ENCODE measurements at regions not wholly inside any gene's neighbourhood (a gene's known extent, or its start where the extent isn't known, plus 50 kb on each side); places are given as distances from the start of the nearest gene placed in this dataset.

- intact Hi-C loops (cut with DNase I): no loop called here
- DNase-seq: no peak
- ATAC-seq (ENCODE audit: poor library complexity): no peak
These were observed 390.3 kb downstream of the GABRB3 start for GRCh38 chr15:26382444-26383072.

DNA sequence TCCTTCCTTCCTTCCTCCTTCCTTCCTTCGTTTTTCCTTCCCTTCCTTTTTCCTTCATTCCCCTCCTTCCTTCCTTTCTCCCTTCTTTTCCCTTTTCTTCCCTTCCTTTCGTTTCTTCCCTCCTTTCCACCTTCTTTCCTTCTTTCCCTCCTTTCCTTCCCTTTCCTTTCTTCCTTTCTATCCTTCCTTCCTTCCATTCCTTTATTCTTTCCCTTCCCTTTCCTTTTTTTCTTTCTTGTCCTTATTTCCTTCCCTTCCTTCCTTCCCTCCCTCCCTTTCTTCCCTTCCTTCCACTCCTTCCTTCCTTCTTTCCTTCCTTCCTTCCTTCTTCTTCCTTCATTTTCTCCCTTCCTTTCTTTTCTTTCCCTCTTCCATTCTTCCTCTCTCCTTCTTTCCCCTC lies 394.6 kb downstream of the GABRB3 start:
- intact Hi-C loops (cut with DNase I): no loop called here
- no peak for ATAC-seq (ENCODE audit: poor library complexity)
- DNase-seq: no peak

GRCh38 chr15:26376243-26376642 lies 396.6 kb downstream of the GABRB3 start:
- no peak for ATAC-seq (ENCODE audit: poor library complexity)
- intact Hi-C loops (cut with DNase I): no loop called here
- no peak for DNase-seq

- intact Hi-C loops (cut with DNase I): no loop called here
- DNase-seq (no peak), ATAC-seq (ENCODE audit: poor library complexity) (no peak)
These were observed 398.1 kb downstream of the GABRB3 start for GRCh38 chr15:26374806-26375205.

GRCh38 chr15:26372706-26373105 lies 400.2 kb downstream of the GABRB3 start:
- intact Hi-C loops (cut with DNase I): no loop called here
- ATAC-seq (ENCODE audit: poor library complexity): no peak
- DNase-seq: no peak

GRCh38 chr15:26365077-26365476 lies 407.8 kb downstream of the GABRB3 start:
- intact Hi-C loops (cut with DNase I): no loop called here
- ATAC-seq (ENCODE audit: poor library complexity) (no peak), DNase-seq (no peak)

DNA sequence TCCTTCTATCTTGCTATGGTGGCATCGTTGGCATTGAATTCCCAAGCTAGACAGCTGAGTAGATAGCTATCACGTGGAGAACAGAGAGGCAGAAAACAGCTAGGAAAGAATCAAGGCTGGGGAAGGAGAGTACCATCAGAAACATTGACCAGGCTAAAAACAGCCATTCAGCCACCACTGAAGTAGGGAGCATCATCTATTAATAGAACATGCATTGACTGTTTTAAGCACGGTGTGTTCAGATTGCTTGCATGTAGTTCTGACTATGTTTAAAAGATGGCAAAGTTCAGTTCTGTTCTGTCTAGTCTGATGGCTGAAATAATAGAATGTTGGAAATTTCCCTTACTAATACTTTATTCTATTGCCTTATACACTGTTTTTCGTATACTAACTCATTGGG lies 413.0 kb downstream of the GABRB3 start:
- intact Hi-C loops (cut with DNase I): no loop called here
- peak; percentile 79 for ATAC-seq (ENCODE audit: poor library complexity)
- DNase-seq: no peak

DNA sequence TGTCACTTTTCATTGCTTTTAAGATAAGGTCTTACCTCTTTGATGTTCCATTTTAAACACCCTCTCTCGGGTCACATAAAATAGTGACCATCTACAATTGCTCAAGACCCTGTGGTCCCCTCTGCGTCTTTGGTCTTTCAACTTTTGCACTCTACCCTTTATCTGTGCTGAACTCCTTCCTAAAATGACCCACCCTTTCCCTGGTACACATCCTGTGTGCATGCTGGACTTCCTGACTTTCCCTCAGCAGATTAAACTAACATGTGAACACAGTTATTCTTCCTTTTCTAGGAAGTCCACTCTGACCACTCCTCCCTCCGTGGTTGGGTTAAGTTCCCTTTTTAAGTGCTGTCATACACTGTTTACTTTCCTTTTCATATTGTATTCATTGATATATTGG lies 414.2 kb downstream of the GABRB3 start:
- intact Hi-C loops (cut with DNase I): no loop called here
- ATAC-seq (ENCODE audit: poor library complexity) (no peak), DNase-seq (no peak)

GRCh38 chr15:26357653-26358052 lies 415.2 kb downstream of the GABRB3 start:
- ATAC-seq (ENCODE audit: poor library complexity) (no peak), DNase-seq (no peak)
- intact Hi-C loops (cut with DNase I): no loop called here

DNA sequence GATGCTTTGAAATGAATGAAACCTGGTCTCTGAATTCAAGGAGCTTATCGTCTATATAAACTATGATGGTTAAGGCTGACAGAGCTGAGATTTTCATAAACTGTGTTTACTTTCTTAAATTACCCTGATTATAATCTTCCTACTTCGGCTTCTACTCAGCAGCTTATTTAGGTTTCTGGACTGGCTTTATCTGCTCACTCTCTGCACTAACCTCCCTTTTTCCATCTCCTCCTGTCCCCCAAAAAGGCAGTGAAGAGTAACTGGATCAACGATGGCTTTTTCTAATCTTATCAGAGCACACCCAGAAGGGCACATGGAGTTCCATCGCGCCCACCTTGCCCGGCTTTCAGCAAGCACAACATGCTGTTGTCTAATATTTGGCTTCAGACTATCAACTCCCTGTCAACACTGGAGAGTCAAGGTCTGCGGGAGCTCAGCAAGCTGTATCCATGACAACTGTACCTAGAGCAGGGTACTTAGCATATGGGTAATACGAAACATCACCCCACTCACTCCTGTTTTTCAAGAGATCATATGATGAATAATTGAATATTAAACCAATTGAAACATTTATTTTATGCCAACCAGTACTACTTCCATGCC lies 417.3 kb downstream of the GABRB3 start:
- peak; percentile 68 for ATAC-seq (ENCODE audit: poor library complexity)
- no peak for DNase-seq
- intact Hi-C loops (cut with DNase I): no loop called here

DNA sequence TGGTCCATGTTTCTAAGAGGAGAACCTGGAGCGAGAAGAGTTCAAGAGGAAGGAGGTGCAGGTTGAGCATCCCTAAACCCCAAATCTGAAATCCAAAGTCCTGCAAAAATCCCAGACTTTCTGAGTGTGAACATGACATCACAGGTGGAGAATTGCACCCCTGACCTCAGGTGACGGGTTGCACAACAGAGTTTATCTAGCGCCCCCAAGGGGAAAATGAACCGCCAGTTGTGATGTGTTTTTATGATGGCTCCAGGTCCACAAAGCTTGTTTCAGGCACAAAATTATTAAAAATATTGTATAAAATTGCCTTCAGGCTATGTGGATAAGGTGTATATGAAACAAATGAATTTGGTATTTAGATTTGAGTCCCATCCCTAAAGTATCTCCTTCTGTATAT lies 420.0 kb downstream of the GABRB3 start:
- intact Hi-C loops (cut with DNase I): no loop called here
- DNase-seq: no peak
- ATAC-seq (ENCODE audit: poor library complexity): no peak

GRCh38 chr15:26352406-26352805 lies 420.5 kb downstream of the GABRB3 start:
- intact Hi-C loops (cut with DNase I): no loop called here
- DNase-seq: no peak
- no peak for ATAC-seq (ENCODE audit: poor library complexity)

DNA sequence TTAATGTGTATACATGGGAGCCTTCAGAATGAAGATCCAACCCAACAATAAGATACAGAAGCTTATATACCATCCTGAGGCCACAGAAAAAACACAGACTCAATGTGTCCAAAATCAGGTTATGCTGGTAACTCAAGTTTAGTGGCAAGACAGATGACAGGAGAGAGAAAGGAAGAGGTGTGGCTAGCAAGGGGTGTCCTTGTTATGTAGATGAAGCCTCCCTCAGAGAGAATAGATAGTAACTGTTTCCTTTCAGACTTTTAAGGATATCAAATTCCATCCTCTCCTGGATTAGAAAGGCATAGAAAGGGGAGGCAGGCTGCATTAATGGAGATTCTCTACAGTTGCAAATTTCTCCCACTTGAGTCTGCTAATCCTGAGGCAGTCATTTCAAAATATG lies 447.4 kb downstream of the GABRB3 start:
- no peak for DNase-seq
- no peak for ATAC-seq (ENCODE audit: poor library complexity)
- intact Hi-C loops (cut with DNase I): no loop called here

DNA sequence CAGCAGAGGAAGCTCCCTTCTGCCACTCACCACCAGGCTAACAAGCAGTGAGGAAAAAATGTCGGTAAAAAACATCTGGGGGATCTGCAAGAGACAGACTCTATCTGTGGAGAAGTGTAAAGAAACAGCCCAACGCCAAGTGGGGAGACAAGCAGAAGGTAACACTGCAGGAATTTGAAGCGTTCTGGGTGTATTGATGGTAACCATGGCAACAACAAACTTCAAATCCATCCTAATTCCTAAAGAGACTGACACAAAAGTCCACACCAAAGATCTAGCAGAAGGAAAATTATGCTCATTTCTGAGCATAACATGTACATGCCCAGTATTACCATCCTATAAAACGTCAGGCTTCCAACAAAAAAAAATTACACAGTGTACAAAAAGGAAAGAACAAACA lies 449.3 kb downstream of the GABRB3 start:
- DNase-seq: no peak
- ATAC-seq (ENCODE audit: poor library complexity): no peak
- intact Hi-C loops (cut with DNase I): no loop called here

GRCh38 chr15:26318689-26319088 lies 454.2 kb downstream of the GABRB3 start:
- ATAC-seq (ENCODE audit: poor library complexity) (no peak), DNase-seq (no peak)
- intact Hi-C loops (cut with DNase I): no loop called here

DNA sequence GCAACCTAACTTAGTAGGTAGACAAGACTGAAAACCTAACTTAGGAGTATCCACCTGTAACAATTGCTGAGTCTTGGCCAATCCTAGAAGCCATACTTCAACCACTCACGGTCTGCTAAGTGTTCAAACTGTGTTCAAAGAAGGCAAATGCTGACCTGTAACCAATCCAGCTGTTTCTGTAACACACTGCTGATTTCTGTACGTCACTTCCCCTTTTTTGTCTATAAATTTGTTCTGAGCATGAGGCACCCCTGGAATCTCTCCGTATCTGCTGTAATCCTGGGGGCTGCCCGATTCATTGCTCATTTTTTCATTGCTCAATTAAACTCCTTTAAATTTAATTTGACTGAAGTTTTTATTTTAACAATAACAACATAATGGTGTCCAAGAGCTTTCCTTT lies 451.4 kb upstream of the ATP10A start:
- intact Hi-C loops (cut with DNase I): no loop called here
- DNase-seq: no peak
- ATAC-seq (ENCODE audit: poor library complexity): no peak

- DNase-seq (no peak), ATAC-seq (ENCODE audit: poor library complexity) (peak; percentile 43)
- intact Hi-C loops (cut with DNase I): no loop called here
These were observed 448.6 kb upstream of the ATP10A start for GRCh38 chr15:26311710-26312236.

DNA sequence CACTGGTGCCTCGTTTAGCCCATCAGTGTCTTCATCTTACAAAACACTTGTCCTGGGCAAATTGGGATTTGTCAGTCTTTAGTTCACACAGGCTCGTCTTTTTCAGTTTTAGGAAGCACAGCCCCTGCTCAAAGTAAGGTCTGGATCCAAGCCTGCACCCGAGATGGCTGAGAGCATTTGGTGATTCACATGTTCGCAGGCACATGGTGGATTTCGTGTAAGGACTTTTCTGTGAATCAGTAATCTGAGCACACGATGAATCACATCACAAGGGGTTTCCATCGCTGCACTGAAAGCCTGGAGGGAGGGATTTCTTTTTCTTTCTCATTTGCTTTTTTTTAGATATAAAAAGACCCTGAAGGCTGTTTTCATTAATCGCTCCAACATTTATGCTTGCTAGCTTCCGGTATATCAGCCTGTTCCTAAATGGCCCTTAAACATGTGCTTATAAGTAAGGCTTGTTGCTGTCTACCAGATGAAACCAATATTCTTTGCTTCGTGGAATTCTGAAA lies 435.6 kb upstream of the ATP10A start:
- no peak for DNase-seq
- ATAC-seq (ENCODE audit: poor library complexity): no peak
- intact Hi-C loops (cut with DNase I): no loop called here

- DNase-seq (no peak), ATAC-seq (ENCODE audit: poor library complexity) (no peak)
- intact Hi-C loops (cut with DNase I): no loop called here
These were observed 435.0 kb upstream of the ATP10A start for GRCh38 chr15:26298010-26298658.
